ENCODE measurements at regions not wholly inside any gene's neighbourhood (a gene's known extent, or its start where the extent isn't known, plus 50 kb on each side); places are given as distances from the start of the nearest gene placed in this dataset.

- Histone ChIP-seq H3K9ac (ENCODE audit: low read length) (no peak overlapping the region), H3K4me3 (ENCODE audit: low read length) (no peak overlapping the region), H3F3A (ENCODE audit: insufficient read depth, low read length, poor library complexity, severe bottlenecking) (no peaks in the 10 kb centered on the region), H3K9me2 (ENCODE audit: insufficient read depth, low read length) (no peaks in the 10 kb centered on the region), H3K4me2 (ENCODE audit: low read length) (no peak overlapping the region), H3K27ac (ENCODE audit: low read length) (no peak overlapping the region), H3K79me2 (replicated peaks; ENCODE audit: insufficient read depth, low read length) (no peaks in the 10 kb centered on the region), H3K9me3 (ENCODE audit: low read length) (peaks cover 5% of the 10 kb centered on the region), H3K36me3 (ENCODE audit: insufficient read depth, low read length) (no peaks in the 10 kb centered on the region), H3K27me3 (ENCODE audit: insufficient read depth, low read depth, low read length) (no peaks in the 10 kb centered on the region), H2AFZ (ENCODE audit: low read depth, low read length) (no peak overlapping the region), H4K20me1 (ENCODE audit: insufficient read depth) (no peaks in the 10 kb centered on the region)
- TF ChIP-seq RAD21 (conservative IDR thresholded peaks at IDR 0.05) (no peak), TAF1 (IDR thresholded peaks at IDR 0.05; ENCODE audit: low read depth) (no peak), EP300 (conservative IDR thresholded peaks at IDR 0.05; ENCODE audit: poor library complexity, severe bottlenecking) (no peak), REST (IDR thresholded peaks at IDR 0.05; ENCODE audit: borderline replicate concordance) (no peak), MXI1 (conservative IDR thresholded peaks at IDR 0.05; ENCODE audit: poor library complexity, severe bottlenecking) (no peak), POLR2AphosphoS5 (IDR thresholded peaks at IDR 0.05) (no peak), CTCF (IDR thresholded peaks at IDR 0.05; ENCODE audit: poor library complexity, severe bottlenecking) (no peak), EZH2 (IDR thresholded peaks at IDR 0.05; ENCODE audit: borderline replicate concordance, insufficient read depth, low read length, poor library complexity, severe bottlenecking) (no peak), SMC3 (conservative IDR thresholded peaks at IDR 0.05; ENCODE audit: poor library complexity) (no peak)
Observed at GRCh38 chr6:164230804-164231203, 816.3 kb downstream of the QKI start.

- Histone ChIP-seq H3K79me2 (replicated peaks; ENCODE audit: insufficient read depth, low read length) (no peaks in the 10 kb centered on the region), H3K27ac (ENCODE audit: low read length) (no peak overlapping the region), H3K4me3 (ENCODE audit: low read length) (no peak overlapping the region), H2AFZ (ENCODE audit: low read depth, low read length) (no peak overlapping the region), H3F3A (ENCODE audit: insufficient read depth, low read length, poor library complexity, severe bottlenecking) (no peaks in the 10 kb centered on the region), H3K9me2 (ENCODE audit: insufficient read depth, low read length) (no peaks in the 10 kb centered on the region), H4K20me1 (ENCODE audit: insufficient read depth) (no peaks in the 10 kb centered on the region), H3K4me2 (ENCODE audit: low read length) (no peak overlapping the region), H3K9ac (ENCODE audit: low read length) (no peak overlapping the region), H3K27me3 (ENCODE audit: insufficient read depth, low read depth, low read length) (no peaks in the 10 kb centered on the region), H3K9me3 (ENCODE audit: low read length) (peaks cover 5% of the 10 kb centered on the region), H3K36me3 (ENCODE audit: insufficient read depth, low read length) (no peaks in the 10 kb centered on the region)
- TF ChIP-seq RAD21 (conservative IDR thresholded peaks at IDR 0.05): no peak
- no peak for TF ChIP-seq TAF1 (IDR thresholded peaks at IDR 0.05; ENCODE audit: low read depth)
- no peak for TF ChIP-seq REST (IDR thresholded peaks at IDR 0.05; ENCODE audit: borderline replicate concordance)
- TF ChIP-seq POLR2AphosphoS5 (IDR thresholded peaks at IDR 0.05): no peak
- no peak for TF ChIP-seq SMC3 (conservative IDR thresholded peaks at IDR 0.05; ENCODE audit: poor library complexity)
Observed at GRCh38 chr6:164230259-164230658, 815.7 kb downstream of the QKI start.

Data from neural cell (in vitro differentiated cells).